BJ (cell line): ENCODE measurements at regions not wholly inside any gene's neighbourhood (a gene's known extent, or its start where the extent isn't known, plus 50 kb on each side); places are given as distances from the start of the nearest gene placed in this dataset.

Source experiments
- CTCF ChIA-PET: fragments of 350-600 bp; formaldehyde crosslinking; extraction: SDS; loops from one replicate; lab custom pipeline; 2021; ENCODE audit warnings: antibody characterized with exemption, inconsistent platforms; lab: Yijun Ruan, JAX
- POLR2A ChIA-PET: fragments of 300-600 bp; sonication (Branson Sonifier 250); formaldehyde crosslinking; extraction: SDS; loops from one replicate; lab custom pipeline; 2021; ENCODE audit warnings: antibody characterized with exemption; lab: Charles Lee
- DNase-seq: peaks from one replicate; pipeline ENCODE4 v3.0.0-alpha.2; 2011; ENCODE audit warnings: low read depth
- H3K27me3 ChIP-seq: 2 replicates; pipeline ENCODE4 v1.6.0; 2011; ENCODE audit warnings: low read length; ENCODE audit not compliant: control insufficient read depth, insufficient read depth
- H3K36me3 ChIP-seq: 2 replicates; pipeline ENCODE4 v1.5.1; 2011; ENCODE audit warnings: low read length; ENCODE audit not compliant: control insufficient read depth, insufficient read depth
- H3K4me3 ChIP-seq: 2 replicates; pipeline ENCODE4 v1.5.1; 2011; ENCODE audit warnings: low read depth, mild to moderate bottlenecking, control low read depth, low read length
- CTCF ChIP-seq: IDR thresholded peaks from 2 replicates; pipeline ENCODE4 v1.5.1; 2011; ENCODE audit warnings: low read depth, mild to moderate bottlenecking, control low read depth, inconsistent platforms, low read length, moderate library complexity; ENCODE audit not compliant: insufficient read depth

GRCh38 chr1:170471398-170472053, 60.4 kb upstream of the GORAB start:
- CTCF ChIA-PET, result no interaction called here
- Histone ChIP-seq H3K36me3 (no peaks in the 10 kb centered on the region), H3K4me3 (no peak overlapping the region), H3K27me3 (no peaks in the 10 kb centered on the region)
- TF ChIP-seq CTCF, result no peak
- POLR2A ChIA-PET, result interaction anchor here (0.5 kb wide), 1 partner anchor 529 kb away, joined by 3 read pairs; no protein-coding TSS in a partner anchor
- peak; percentile 31 for DNase-seq

- CTCF ChIA-PET, result no interaction called here
Observed at GRCh38 chr1:170481000-170481399, 51.0 kb upstream of the GORAB start.

More at GRCh38 chr1:170481000-170481399, 51.0 kb upstream of the GORAB start:
- no peak overlapping the region for H3K4me3 ChIP-seq
- H3K36me3 ChIP-seq, result no peaks in the 10 kb centered on the region
- H3K27me3 ChIP-seq, result no peaks in the 10 kb centered on the region
- POLR2A ChIA-PET, result no interaction called here
- TF ChIP-seq CTCF, result no peak
- DNase-seq, result no peak
